AG04450 (cell line): ENCODE measurements at regions not wholly inside any gene's neighbourhood (a gene's known extent, or its start where the extent isn't known, plus 50 kb on each side); places are given as distances from the start of the nearest gene placed in this dataset.

ENCODE experiments used
- CTCF ChIA-PET: fragments of 300-600, 350-600 bp; formaldehyde crosslinking; extraction: SDS; loops from one replicate; lab custom pipeline; 2022; ENCODE audit warnings: antibody characterized with exemption, inconsistent platforms; lab: Charles Lee
- POLR2A ChIA-PET: fragments of 350-600 bp; formaldehyde crosslinking; extraction: SDS; loops from one replicate; lab custom pipeline; 2021; ENCODE audit warnings: antibody characterized with exemption, inconsistent platforms; lab: Yijun Ruan, JAX
- DNase-seq: peaks from one replicate; pipeline ENCODE4 v3.0.0-alpha.2; 2011; ENCODE audit warnings: low read depth, low spot score
- H3K27ac ChIP-seq: one replicate; pipeline ENCODE4 v1.5.1; 2012; ENCODE audit warnings: low read depth, low read length, control low read depth
- H3K27me3 ChIP-seq: one replicate; pipeline ENCODE4 v1.6.0; 2012; ENCODE audit warnings: low read length; ENCODE audit not compliant: control insufficient read depth, insufficient read depth
- H3K4me3 ChIP-seq: 2 replicates; pipeline ENCODE4 v1.5.1; 2011; ENCODE audit warnings: mild to moderate bottlenecking, low read depth, low read length, control low read depth
- H3K9me3 ChIP-seq: 2 replicates; pipeline ENCODE4 v1.5.1; 2012; ENCODE audit warnings: low read length; ENCODE audit not compliant: control insufficient read depth, insufficient read depth
- CTCF ChIP-seq: IDR thresholded peaks from 2 replicates; pipeline ENCODE4 v1.5.1; 2011; ENCODE audit warnings: low read depth, low read length, control low read depth, inconsistent platforms

GRCh38 chr9:95740217-95741004, 135.1 kb upstream of the ERCC6L2 start:
- ChIA-PET POLR2A (no interaction called here), CTCF (no interaction called here)
- DNase-seq: no peak
- H3K9me3 ChIP-seq: no peaks in the 10 kb centered on the region; the same call in 1 of the 2 replicates
- no peak overlapping the region for H3K4me3 ChIP-seq
- H3K27me3 ChIP-seq: peaks cover 13% of the 10 kb centered on the region
- no peak overlapping the region for H3K27ac ChIP-seq
- TF ChIP-seq CTCF: no peak

- CTCF ChIA-PET: no interaction called here
- no peak for DNase-seq
- TF ChIP-seq CTCF: no peak
- no peak overlapping the region for H3K27ac ChIP-seq
- peaks cover 24% of the 10 kb centered on the region for H3K27me3 ChIP-seq
- POLR2A ChIA-PET: no interaction called here
- no peak overlapping the region for H3K4me3 ChIP-seq
- no peaks in the 10 kb centered on the region; the same call in 1 of the 2 replicates for H3K9me3 ChIP-seq
Measured at GRCh38 chr9:95738438-95738837, 137.1 kb upstream of the ERCC6L2 start.

- CTCF ChIA-PET: interaction anchor here (1.0 to 2.0 kb wide), 2 partner anchors 10 to 21 kb away, joined by 5 to 22 read pairs; no protein-coding TSS in a partner anchor
Measured at GRCh38 chr9:95736891-95737522, 138.5 kb upstream of the ERCC6L2 start.

GRCh38 chr9:95736370-95736769, 139.1 kb upstream of the ERCC6L2 start:
- no peak for DNase-seq
- ChIA-PET POLR2A (interaction anchor here (1.1 kb wide), 1 partner anchor 51 kb away, joined by 5 read pairs; no protein-coding TSS in a partner anchor), CTCF (interaction anchor here (0.7 to 2.0 kb wide), 5 partner anchors 9 to 306 kb away, joined by 3 to 22 read pairs (median 5); no protein-coding TSS in a partner anchor)
- H3K27ac ChIP-seq: no peak overlapping the region
- no peak overlapping the region for H3K4me3 ChIP-seq
- H3K27me3 ChIP-seq: peaks cover 18% of the 10 kb centered on the region
- H3K9me3 ChIP-seq: no peaks in the 10 kb centered on the region; the same call in 1 of the 2 replicates
- peak; percentile 52 for TF ChIP-seq CTCF

More at GRCh38 chr9:95736891-95737522, 138.5 kb upstream of the ERCC6L2 start:
- peaks cover 21% of the 10 kb centered on the region for H3K27me3 ChIP-seq
- TF ChIP-seq CTCF: no peak
- no peak for DNase-seq
- H3K27ac ChIP-seq: peak overlapping the region; percentile 31
- H3K4me3 ChIP-seq: no peak overlapping the region
- no peaks in the 10 kb centered on the region; the same call in 1 of the 2 replicates for H3K9me3 ChIP-seq
- POLR2A ChIA-PET: interaction anchor here (1.1 kb wide), 1 partner anchor 51 kb away, joined by 5 read pairs; no protein-coding TSS in a partner anchor

GRCh38 chr9:95735701-95736100, 139.8 kb upstream of the ERCC6L2 start:
- Histone ChIP-seq H3K27ac (no peak overlapping the region), H3K4me3 (no peak overlapping the region), H3K9me3 (no peaks in the 10 kb centered on the region; the same call in 1 of the 2 replicates), H3K27me3 (peaks cover 18% of the 10 kb centered on the region)
- DNase-seq: no peak
- POLR2A ChIA-PET: interaction anchor here (0.7 kb wide), 1 partner anchor 21 kb away, joined by 3 read pairs; no protein-coding TSS in a partner anchor
- no peak for TF ChIP-seq CTCF
- CTCF ChIA-PET: interaction anchor here (0.7 to 2.0 kb wide), 5 partner anchors 9 to 307 kb away, joined by 3 to 22 read pairs (median 5); no protein-coding TSS in a partner anchor
